ENCODE measurements at regions not wholly inside any gene's neighbourhood (a gene's known extent, or its start where the extent isn't known, plus 50 kb on each side); places are given as distances from the start of the nearest gene placed in this dataset.

DNA sequence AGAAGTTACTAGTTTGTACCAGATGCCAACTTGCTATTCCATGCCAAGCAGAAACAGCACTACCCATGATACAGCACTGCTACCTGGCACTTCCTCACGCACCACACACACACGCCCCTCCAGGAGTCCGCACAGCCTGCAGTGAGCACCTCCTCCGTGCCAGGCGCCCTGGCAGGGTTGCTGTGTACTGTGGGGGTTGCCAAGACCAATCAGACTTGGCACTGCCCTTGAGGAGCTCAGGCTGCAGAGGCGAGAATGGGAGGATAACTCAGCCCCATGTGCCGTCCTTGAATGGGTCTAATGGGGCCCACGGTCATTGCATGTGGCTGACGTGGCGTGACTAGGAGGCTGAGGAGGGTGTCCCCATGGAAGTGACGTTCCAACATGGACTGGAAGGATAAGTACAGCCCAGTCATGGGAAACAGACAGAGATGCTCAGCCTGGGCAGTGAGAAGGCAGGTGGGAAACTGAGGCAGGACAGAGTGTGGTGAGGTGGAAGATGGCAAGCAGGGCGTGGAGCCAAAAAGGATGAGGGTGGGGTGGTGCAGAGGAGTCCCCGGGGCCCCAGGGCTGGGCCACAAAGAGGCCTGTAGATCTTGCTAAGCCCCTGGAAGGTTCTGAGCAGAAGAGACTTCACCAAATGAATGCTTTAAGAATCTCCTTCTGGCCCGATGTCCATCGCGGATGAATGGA, 65.3 kb upstream of the C14orf180 start:
- no peak for DNase-seq

DNA sequence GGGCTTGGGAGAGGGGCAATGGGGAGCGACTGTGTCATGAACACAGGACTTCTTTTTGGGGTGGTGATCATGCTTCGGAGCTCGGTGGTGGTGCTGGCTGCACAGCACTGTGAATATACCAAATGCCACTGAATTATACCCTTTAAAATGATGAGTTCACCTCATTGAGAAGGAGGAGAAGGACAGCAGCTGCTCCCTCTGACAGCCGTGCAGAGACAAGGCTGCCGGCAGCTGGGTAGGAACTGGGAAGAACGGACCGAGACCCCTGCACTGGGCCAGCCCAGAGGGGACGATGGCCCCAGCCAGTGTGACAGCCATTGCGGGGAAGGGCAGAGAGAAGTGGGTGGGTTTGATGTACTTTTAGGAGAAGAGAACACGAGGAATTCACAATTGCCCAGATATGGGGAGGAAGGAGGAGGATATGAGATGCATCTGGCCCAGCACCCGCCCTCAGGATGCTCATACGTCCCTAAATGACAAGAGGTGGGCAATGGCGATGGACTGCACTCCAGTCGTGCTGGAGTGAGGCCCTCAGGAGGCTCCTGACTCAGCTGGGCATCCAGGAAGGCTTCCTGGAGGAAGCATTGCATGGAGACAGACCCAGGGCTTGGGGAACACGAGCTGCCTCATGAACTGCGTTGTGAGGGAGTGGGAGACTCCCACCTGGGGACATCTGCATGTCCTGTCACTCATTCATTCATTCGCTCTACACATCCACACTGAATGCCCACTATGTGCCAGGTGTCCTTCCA, 64.3 kb upstream of the C14orf180 start:
- DNase-seq, result no peak

DNA sequence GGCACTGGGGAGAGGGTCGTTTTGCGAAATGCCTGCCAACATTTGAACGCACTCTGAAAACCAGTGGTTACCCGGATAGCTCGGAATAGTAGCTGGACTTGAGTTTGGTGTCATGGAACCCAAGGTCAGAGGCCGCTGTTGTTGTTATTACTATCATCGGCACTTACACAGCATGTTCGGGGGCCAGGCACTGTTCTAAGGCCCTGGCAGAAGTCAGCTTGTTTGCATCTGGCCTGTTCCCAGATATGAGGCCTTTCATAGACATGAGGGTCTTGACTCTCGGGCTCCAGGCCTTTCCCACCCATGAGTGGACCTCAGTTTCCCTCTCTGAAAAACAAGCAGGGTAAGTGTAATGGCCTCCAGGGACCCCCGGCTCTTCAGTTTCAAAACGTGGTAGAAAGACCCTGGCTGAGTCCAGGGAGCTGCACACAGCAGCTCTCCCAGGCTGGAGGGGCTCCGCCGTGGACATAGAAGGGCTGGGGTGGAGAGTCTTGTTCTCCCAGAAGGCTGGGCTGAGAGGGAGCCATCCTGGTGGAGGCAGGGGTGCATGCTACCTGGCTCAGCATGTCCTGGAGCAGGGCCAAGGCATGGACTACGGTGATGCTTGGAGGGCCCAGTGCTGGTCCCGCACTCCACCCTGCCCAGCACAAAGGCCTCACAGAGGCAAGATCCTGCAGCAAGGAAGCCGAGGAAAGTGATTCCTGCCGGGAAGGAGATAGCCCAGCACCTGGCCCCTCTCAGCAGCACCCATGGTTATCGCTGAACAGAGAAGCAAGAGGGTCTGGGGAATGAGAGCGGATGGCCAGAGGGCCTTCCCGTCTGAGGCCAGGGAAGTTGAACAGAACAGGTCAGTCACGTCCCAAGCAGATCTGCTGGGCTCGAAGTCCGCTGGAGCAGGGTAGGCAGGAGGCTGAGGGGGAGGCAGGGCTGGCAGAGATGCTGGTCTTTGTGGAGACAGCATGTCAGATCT, 63.5 kb upstream of the C14orf180 start:
- no peak for DNase-seq

DNA sequence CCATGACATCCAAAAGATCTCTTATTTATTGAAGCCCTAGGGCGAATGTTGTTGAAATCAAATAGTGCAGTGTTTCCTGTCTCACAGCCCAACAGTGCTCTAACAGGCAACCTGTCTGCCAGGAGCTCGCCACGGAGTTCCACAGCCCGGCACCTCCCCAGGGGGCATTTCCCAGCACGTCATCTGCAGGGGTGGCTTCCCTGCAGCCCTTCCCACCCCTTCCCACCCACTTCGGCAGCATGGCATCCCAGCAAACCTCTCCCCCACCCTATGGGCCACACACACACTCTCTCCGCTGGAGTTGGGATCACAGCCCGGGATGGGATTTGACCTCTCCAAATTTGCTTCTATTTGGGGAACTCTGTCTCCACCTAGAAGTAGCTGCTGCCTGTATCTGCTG, 62.7 kb upstream of the C14orf180 start:
- DNase-seq, result no peak

DNA sequence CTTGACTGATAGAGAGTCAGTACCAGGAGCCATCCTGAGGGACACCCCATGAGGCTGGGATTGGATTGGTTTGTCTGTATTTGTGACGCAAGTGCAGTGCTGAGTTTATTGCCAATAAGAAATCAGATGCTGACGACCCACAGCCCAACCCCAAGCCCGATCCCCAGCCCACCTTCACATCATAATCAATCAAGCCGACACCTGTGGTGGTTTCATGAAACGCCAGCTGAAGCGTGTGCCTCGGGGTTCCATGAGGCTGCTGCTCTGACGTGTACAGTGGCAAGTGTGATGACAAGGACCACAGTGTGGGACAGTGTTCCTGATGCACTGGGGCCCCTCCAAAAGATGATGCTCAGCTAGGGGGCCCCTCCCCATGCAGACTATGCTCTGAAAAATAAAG, 62.1 kb upstream of the C14orf180 start:
- DNase-seq, result no peak

DNA sequence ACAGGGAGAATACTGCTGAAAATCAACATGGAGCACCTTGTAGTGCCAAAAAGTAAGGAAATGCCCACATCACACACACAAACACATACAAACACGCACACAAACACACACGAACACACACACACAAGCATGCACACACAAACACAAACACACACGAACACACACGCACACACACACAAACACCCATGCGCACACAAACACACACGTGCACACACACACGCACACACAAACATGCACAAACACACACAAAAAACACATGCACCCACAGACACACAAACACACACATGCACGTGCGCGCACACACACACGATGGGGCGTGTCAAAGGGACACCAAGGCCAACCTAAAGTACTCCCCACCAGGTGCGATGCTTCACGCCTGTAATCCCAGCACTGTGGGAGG, 61.7 kb upstream of the C14orf180 start:
- DNase-seq, result no peak

DNA sequence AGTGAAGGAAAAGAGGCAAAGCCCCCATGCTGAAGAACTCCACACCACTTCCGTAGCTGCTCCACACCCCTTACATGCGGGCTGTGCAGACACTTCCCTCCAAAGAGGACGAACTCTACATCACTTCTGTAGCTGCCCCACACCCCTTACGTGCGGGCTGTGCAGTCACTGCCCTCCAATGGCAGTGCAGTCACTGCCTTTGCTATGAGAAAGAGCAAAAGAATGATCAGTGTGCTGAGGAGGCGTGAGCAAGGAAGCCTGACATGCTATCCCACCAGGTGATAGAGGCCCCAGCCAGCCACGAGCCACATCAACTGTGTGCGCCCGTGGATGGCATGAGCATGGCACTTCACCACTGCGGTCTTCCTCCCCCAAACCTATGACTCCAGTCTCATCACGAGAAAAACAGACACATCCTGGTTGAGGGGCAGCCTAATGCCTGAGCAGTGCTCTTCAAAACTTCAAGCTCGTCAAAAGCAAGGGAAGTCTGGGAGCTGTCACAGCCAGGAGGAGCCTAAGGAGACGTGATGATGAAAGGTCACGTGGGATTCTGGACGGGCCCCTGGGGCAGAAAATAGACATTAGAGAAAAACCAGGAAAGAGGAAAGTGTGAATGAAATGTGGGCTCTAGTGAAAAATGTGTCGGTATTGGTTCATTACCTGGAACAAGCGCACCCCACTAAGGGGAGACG, 60.8 kb upstream of the C14orf180 start:
- no peak for DNase-seq

DNA sequence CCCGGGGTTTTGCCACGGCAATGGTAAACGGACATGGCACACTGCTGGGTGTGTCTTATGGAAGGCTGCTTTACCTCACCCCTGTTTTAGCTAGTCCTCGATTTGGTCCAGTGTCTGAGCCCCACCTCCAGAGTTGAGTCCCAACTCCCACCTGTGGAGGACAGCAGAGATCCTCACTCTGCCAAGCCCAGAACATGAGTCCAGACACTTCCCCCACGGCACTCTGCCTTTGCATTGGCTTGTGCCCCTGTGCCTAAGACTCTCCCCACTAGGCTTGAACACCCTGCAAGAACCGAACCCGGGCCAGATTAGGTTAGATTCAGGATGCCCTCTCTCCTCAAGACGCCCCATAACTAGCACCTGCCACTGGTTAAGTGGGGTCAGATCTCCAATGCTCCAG, 59.8 kb upstream of the C14orf180 start:
- DNase-seq, result no peak

DNA sequence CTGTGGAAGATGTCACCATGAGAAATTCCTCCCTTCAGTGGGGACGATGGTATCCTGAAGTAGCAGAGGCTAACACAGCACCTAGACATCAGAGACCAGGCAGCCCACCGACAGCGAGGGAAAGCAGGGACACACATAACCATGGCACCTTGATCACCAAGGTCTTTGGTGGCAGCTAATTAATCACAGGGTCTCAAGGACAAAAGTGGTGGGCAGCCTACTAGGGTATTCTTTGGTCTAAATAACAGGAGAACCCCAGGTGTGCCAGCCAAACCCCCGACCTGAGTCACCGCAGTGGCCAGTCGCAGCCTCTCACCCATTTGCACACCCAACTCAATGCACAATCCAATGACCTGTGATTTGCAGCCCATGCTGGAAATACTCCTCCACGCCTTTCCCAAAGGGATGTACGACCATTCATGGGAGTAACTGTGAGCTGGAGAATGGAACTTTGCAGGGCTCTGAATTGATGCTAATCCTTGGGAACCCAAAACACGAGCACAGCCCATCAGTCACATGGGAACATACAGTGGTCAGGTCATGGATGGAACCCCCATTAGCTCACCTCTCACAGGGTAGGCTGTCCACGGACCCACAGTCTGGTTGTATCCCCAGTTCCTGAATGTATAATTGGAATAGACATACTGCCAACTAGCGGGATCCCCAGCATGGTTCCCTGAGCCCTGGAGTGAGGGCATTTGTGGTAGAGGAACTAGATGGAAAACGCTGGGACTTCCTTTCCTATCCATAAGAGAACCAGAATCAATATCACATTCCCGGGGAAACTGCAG, 58.7 kb upstream of the C14orf180 start:
- DNase-seq, result no peak

DNA sequence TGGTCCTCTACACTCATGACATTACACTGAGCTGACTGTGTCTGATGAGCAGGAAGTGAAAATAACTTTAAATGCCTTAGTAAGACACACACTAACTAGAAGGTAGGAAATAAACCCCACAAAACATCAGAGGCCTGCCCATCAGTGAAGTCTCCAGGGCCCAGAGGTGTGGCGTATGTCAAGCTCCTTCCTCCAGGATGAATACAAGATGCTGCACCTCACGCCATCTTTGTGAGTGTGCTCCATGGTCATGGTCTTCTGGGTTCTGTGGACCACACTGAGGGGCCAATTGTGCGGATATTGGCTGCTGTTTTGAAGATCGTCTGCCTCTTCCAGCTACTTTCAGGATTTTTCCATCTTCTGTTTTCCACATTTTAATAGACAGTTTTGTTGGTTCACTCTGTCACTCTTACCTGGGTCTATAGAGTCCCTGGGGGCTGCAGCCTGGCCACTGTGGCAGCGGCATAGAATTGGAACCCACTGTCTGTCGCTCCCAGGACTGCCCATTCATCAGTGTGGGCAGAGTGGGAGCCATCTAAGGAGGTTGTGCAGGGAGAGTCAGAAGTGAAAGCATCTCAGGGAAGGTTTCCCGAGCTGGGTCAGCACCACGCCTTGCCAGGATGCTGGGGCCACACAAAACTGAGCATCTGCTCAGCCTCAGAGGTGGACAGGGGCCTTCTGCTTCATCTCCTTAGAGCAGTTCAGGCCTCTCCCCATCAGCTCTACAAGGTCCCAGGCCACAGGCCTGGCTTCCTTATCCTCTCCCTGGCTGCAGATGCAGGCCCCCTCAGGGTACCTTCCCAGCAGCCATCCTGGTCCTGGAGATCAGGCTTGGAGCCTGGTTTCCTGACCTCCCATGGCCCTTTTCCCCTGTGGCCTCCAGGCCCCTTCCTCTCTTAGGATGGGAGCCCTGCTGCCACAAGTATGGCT, 57.5 kb upstream of the C14orf180 start:
- DNase-seq, result no peak

DNA sequence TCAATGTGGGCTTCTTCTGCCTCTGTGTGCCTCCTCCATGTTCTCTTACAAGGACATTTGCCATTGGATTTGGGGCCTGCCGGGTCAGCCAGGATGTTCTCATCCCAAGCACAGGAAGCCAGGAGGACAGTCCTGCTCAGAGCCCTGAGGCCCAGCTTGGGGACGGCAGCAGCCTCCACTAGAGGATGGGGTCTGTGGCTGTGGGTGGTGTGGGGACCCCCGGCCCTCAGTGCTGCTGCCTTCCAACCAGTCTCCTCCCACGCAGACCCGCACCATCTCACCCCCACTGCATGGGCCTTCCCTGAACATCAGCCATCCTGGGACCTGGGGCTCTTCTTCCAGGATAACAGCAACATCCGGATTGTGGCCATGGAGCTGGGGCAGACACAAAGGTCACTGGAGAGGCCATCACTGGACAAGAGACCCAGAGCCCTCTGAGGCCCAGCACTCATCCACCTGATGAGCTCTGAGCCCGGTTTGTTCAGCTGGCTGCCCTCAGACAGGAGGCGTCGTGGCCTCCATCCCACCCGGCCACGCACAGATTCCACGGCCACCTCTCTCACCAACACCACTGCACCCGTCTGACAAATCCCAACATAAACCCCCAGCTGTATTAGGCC, 56.5 kb upstream of the C14orf180 start:
- DNase-seq, result no peak

DNA sequence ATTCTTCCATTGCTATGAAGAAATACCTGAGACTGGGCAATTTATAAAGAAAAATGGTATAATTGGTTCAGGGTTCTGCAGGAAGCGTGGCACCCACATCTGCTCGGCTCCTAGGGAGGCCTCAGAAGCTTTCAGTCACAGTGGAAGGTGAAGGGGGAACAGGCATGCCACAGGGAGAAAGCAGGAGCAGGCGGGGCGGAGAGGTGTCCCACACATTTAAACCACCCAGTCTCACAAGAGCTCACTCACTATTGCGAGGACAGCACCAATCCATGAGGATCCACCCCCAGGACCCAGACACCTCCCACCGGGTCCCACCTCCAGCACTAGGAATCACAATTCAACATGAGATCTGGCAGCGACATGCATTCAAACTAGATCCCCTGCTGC, 56.0 kb upstream of the C14orf180 start:
- no peak for DNase-seq

DNA sequence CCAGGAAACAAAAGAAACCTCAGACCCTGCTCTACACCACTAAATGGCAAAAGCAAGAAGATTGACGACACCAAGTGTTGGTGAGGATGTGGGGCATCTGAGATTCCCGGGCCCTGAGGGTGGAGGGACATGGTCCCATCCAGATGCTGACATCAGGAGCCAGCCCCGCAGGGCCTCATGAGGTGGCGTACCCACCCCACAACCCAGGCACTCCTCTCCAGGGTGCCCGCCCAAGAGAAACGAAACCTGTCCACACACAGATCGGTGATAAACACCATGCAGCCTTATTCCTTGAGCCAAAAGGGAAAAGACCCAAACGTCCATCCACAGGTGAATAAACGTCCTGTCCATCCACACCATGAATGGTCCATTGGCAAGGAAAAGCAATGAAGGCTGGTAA, 54.8 kb upstream of the C14orf180 start:
- no peak for DNase-seq

DNA sequence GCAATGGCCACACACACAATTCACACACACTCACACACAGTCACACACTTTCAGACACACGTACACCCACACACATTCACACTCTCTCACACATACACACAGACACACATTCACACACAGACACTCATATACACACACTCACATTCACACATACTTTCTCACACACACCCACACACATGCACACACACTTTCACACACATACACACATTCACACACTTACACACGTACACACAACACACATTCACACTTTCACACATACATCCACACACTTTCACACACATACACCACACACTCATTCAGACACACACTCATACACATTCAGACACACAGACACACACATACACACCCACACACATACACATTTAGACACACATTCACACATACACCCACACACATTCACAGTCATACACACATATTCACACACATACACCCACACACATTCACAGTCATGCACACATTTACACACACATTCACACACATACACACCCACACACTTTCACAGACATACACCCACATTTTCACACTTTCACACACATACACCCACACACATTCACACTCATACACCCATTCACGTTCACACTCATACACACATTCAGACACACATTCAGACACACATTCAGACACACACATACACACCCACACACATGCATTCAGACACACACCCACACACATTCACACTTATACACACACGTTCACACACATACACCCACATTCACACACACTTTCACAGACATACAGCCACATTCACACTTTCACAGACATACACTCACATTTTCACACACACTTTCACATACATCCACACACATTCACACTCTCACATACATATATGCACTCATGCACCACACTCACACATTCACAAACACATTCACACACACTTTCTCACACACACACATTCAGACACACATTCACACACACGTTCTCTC, 52.6 kb upstream of the C14orf180 start:
- no peak for DNase-seq

DNA sequence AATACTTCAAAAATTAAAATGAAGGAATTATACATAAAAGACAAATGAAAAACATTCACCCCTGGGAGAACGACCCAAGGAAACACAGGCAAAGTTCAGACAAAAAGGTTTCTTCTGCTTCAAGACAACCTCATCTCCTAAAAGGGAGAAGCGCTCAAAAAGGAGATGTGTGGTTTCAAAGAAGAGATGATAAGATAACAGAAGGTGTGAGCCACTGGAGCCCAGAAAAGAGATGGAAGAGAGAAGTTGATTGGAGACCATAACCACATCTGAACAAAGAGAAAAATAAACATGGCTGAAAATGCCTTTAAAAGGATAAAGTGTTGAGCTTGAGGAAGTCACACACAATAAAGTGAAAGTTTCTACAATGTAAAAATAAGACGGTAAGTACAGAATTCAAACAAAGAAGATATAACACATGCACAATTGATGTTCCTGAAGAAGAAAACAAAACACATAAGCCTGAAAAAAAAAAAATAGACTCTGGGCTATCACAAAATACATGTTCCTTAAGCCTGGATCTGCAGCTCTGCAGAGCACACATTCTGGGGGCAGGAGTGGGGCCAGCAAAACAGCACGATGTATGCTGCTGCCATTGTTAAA, 51.6 kb upstream of the C14orf180 start:
- DNase-seq, result no peak

DNA sequence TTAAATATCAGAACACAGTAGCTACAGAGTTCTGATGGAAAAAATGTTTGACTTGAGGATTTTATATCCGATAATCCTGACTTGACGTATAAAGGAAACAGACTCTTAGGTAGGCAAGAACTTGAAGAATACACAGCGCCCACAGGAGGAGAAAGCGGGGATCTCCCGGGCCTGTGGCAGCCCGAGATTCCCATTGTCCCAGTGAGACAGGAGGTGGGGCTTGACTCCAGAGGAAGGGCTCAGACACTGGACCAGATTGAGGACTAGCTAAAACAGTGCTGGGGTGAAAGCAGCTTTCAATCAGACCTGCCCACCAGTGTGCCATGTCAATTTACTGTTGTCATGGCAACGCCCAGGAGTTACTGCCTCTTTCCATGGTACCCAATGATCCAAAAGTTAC, 51.1 kb upstream of the C14orf180 start:
- no peak for DNase-seq

All from renal pelvis (tissue), 1 donor.